ENCODE measurements at regions not wholly inside any gene's neighbourhood (a gene's known extent, or its start where the extent isn't known, plus 50 kb on each side); places are given as distances from the start of the nearest gene placed in this dataset.

DNA sequence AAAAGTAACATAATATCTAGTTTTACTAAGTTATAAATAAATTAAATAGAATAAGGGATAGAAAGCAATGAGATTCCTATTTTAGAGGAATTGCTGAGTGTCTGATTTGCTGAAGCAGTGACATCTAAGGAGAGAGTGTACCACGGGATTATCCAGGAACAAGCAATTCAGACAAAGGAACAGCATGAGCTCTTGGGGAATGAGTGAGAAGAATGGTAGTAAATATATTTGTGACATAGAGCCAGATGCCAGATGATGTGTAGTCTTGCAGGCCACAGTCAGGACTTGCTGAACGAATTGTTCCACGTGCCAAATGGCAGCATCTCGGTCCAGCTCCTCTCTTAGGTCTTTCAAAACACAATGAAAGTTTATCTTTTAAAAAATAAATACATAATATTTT is 339.2 kb downstream of the TENT5A start:
- ChIA-PET CTCF (no interaction called here), RAD21 (ENCODE audit: low non-redundant PET in 1 of 2, low total read pairs in 2 of 2, uncharacterized antibody in 2 of 2, unreplicated experiment in 2 of 2) (no interaction called here), POLR2A (no interaction called here)
- H2AFZ ChIP-seq (ENCODE audit: low read depth, low read length, poor library complexity, severe bottlenecking), result no peak overlapping the region
- no peak for DNase-seq (ENCODE audit: low read depth, low spot score)
- no peaks in the 10 kb centered on the region for H3K27me3 ChIP-seq (ENCODE audit: insufficient read depth, low read length)
- no peak overlapping the region for H3K4me2 ChIP-seq (ENCODE audit: low read length)
- TF ChIP-seq TCF7L2 (IDR thresholded peaks at IDR 0.05; ENCODE audit: borderline replicate concordance, extremely low read depth, insufficient read depth, insufficient read length), result no peak
- TF ChIP-seq EZH2phosphoT487 (IDR thresholded peaks at IDR 0.05; ENCODE audit: borderline replicate concordance), result no peak
- TF ChIP-seq FOSL1 (IDR thresholded peaks at IDR 0.05; ENCODE audit: low read depth), result no peak
- TF ChIP-seq JUND (IDR thresholded peaks at IDR 0.05), result no peak
- TF ChIP-seq, protein P1, sequence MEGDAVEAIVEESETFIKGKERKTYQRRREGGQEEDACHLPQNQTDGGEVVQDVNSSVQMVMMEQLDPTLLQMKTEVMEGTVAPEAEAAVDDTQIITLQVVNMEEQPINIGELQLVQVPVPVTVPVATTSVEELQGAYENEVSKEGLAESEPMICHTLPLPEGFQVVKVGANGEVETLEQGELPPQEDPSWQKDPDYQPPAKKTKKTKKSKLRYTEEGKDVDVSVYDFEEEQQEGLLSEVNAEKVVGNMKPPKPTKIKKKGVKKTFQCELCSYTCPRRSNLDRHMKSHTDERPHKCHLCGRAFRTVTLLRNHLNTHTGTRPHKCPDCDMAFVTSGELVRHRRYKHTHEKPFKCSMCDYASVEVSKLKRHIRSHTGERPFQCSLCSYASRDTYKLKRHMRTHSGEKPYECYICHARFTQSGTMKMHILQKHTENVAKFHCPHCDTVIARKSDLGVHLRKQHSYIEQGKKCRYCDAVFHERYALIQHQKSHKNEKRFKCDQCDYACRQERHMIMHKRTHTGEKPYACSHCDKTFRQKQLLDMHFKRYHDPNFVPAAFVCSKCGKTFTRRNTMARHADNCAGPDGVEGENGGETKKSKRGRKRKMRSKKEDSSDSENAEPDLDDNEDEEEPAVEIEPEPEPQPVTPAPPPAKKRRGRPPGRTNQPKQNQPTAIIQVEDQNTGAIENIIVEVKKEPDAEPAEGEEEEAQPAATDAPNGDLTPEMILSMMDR (IDR thresholded peaks at IDR 0.05 in 2 of 3, conservative IDR thresholded peaks at IDR 0.05 in 1 of 3; ENCODE audit: borderline replicate concordance in 1 of 3, insufficient read depth in 1 of 3, low read depth in 2 of 3, low read length in 2 of 3), result no peak
- no peak for TF ChIP-seq YY1 (IDR thresholded peaks at IDR 0.05; ENCODE audit: extremely low read depth, insufficient replicate concordance, low read depth, low read length)
- no peak for TF ChIP-seq CBX3 (IDR thresholded peaks at IDR 0.05; ENCODE audit: low read depth)
- TF ChIP-seq ZNF274 (IDR thresholded peaks at IDR 0.05; ENCODE audit: low read depth, low read length), result no peak
- TF ChIP-seq ZFX (IDR thresholded peaks at IDR 0.05), result no peak
- TF ChIP-seq SP1 (IDR thresholded peaks at IDR 0.05; ENCODE audit: low read depth), result no peak
- TF ChIP-seq, protein P2, sequence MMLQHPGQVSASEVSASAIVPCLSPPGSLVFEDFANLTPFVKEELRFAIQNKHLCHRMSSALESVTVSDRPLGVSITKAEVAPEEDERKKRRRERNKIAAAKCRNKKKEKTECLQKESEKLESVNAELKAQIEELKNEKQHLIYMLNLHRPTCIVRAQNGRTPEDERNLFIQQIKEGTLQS (IDR thresholded peaks at IDR 0.05), result no peak
- TF ChIP-seq, protein P3, sequence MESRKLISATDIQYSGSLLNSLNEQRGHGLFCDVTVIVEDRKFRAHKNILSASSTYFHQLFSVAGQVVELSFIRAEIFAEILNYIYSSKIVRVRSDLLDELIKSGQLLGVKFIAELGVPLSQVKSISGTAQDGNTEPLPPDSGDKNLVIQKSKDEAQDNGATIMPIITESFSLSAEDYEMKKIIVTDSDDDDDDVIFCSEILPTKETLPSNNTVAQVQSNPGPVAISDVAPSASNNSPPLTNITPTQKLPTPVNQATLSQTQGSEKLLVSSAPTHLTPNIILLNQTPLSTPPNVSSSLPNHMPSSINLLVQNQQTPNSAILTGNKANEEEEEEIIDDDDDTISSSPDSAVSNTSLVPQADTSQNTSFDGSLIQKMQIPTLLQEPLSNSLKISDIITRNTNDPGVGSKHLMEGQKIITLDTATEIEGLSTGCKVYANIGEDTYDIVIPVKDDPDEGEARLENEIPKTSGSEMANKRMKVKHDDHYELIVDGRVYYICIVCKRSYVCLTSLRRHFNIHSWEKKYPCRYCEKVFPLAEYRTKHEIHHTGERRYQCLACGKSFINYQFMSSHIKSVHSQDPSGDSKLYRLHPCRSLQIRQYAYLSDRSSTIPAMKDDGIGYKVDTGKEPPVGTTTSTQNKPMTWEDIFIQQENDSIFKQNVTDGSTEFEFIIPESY (IDR thresholded peaks at IDR 0.05; ENCODE audit: extremely low read depth, insufficient replicate concordance, low read length), result no peak
- no peak for TF ChIP-seq POLR2A (IDR thresholded peaks at IDR 0.05; ENCODE audit: borderline replicate concordance, extremely low read depth, insufficient read depth, insufficient read length)
- intact Hi-C loops (cut with micrococcal nuclease), result no loop called here
- H3K36me3 ChIP-seq (ENCODE audit: control insufficient read depth in 1 of 2, insufficient read depth in 2 of 2, low read length in 2 of 2), result no peaks in the 10 kb centered on the region
- H3K4me3 ChIP-seq (replicated peaks in 1 of 2; ENCODE audit: low read depth in 1 of 2, low read length in 2 of 2), result no peak overlapping the region
- H3K4me1 ChIP-seq (ENCODE audit: control insufficient read depth in 1 of 2, insufficient read depth in 2 of 2, low read length in 2 of 2), result no peaks in the 10 kb centered on the region
- no peak overlapping the region for H3K27ac ChIP-seq (ENCODE audit: low read depth, low read length)
- H3K9ac ChIP-seq (ENCODE audit: low read length), result no peak overlapping the region
- no peaks in the 10 kb centered on the region for H4K20me1 ChIP-seq (ENCODE audit: insufficient read depth)
- no peaks in the 10 kb centered on the region for H3K9me3 ChIP-seq (ENCODE audit: control insufficient read depth in 1 of 2, insufficient read depth in 1 of 2, low read depth in 1 of 2, low read length in 2 of 2)
- ATAC-seq, result no peak
- no peaks in the 10 kb centered on the region for H3K79me2 ChIP-seq (ENCODE audit: insufficient read depth, low read length)
- no peaks in the 10 kb centered on the region for H3K9me2 ChIP-seq (ENCODE audit: insufficient read depth)
- no TSS peak for BruUV-seq (replicated peaks)
